ACHN (cell line): ENCODE measurements at regions not wholly inside any gene's neighbourhood (a gene's known extent, or its start where the extent isn't known, plus 50 kb on each side); places are given as distances from the start of the nearest gene placed in this dataset.
"Not testable (repeated sequence)": the region's sequence is repeated elsewhere in the genome, so short reads cannot be mapped to it uniquely, and the experiment has no call there.

Experiments
- DNase-seq: peaks from one replicate; pipeline ENCODE4 v3.0.0-alpha.2; 2015
- in situ Hi-C: cut with HindIII; loops from 2 replicates; pipeline ENCODE4 v1.10.0; 2017; ENCODE audit warnings: low sequenced_read_pairs, low pct_ligation_motif_present, low pct_unique_long_range_greater_than_20kb

- in situ Hi-C loops, DNase-seq: not testable (repeated sequence)
Observed at GRCh38 chr17:445839-446238, 93.2 kb upstream of the RPH3AL start, which contains the start of gene RFLNB. Gene RFLNB (minus strand): TSS chr17:445939.

- DNase-seq, result no peak
- in situ Hi-C loops, result no loop called here
Observed at GRCh38 chr17:444879-445454, 92.4 kb upstream of the RPH3AL start.

- in situ Hi-C loops, result no loop called here
Observed at GRCh38 chr17:443109-443508, 90.5 kb upstream of the RPH3AL start.

GRCh38 chr17:441155-441950 lies 88.7 kb upstream of the RPH3AL start:
- DNase-seq, result no peak
- in situ Hi-C loops, result no loop called here

More at GRCh38 chr17:443109-443508, 90.5 kb upstream of the RPH3AL start:
- DNase-seq, result no peak

- in situ Hi-C loops, result no loop called here
- DNase-seq, result no peak
Observed at GRCh38 chr17:438191-438590, 85.6 kb upstream of the RPH3AL start.

- in situ Hi-C loops, result no loop called here
- no peak for DNase-seq
Observed at GRCh38 chr17:437545-437944, 84.9 kb upstream of the RPH3AL start.

- DNase-seq, result no peak
Observed at GRCh38 chr17:436571-436970, 84.0 kb upstream of the RPH3AL start.

GRCh38 chr17:432471-432870 lies 79.9 kb upstream of the RPH3AL start:
- in situ Hi-C loops, result not testable (repeated sequence)

More at GRCh38 chr17:436571-436970, 84.0 kb upstream of the RPH3AL start:
- in situ Hi-C loops, result no loop called here

GRCh38 chr17:431494-431893 lies 78.9 kb upstream of the RPH3AL start:
- in situ Hi-C loops, result no loop called here

More at GRCh38 chr17:432471-432870, 79.9 kb upstream of the RPH3AL start:
- DNase-seq, result not testable (repeated sequence)

GRCh38 chr17:429589-429988 lies 77.0 kb upstream of the RPH3AL start:
- in situ Hi-C loops, result no loop called here
- DNase-seq, result no peak

More at GRCh38 chr17:431494-431893, 78.9 kb upstream of the RPH3AL start:
- DNase-seq, result no peak

- in situ Hi-C loops, result no loop called here
- DNase-seq, result no peak
Observed at GRCh38 chr17:428414-428813, 75.8 kb upstream of the RPH3AL start.

- in situ Hi-C loops, result no loop called here
- DNase-seq, result no peak
Observed at GRCh38 chr17:427891-428290, 75.3 kb upstream of the RPH3AL start.

GRCh38 chr17:427327-427726 lies 74.7 kb upstream of the RPH3AL start:
- in situ Hi-C loops, result no loop called here
- DNase-seq, result no peak

GRCh38 chr17:422196-422930 lies 69.8 kb upstream of the RPH3AL start:
- no peak for DNase-seq
- in situ Hi-C loops, result no loop called here

GRCh38 chr17:420479-421175 lies 68.0 kb upstream of the RPH3AL start:
- no peak for DNase-seq
- in situ Hi-C loops, result no loop called here

GRCh38 chr17:419073-419735 lies 66.6 kb upstream of the RPH3AL start:
- no peak for DNase-seq
- in situ Hi-C loops, result no loop called here

GRCh38 chr17:418421-418751 lies 65.8 kb upstream of the RPH3AL start:
- DNase-seq, result no peak
- in situ Hi-C loops, result no loop called here

- DNase-seq, result no peak
- in situ Hi-C loops, result no loop called here
Observed at GRCh38 chr17:417691-418420, 65.2 kb upstream of the RPH3AL start.
